IPS DF 4.7 (cell line): ENCODE measurements at regions not wholly inside any gene's neighbourhood (a gene's known extent, or its start where the extent isn't known, plus 50 kb on each side); places are given as distances from the start of the nearest gene placed in this dataset.

Experiments
- DNase-seq: peaks from one replicate; pipeline ENCODE4 v3.0.0-alpha.2; 2013; ENCODE audit warnings: low spot score; ENCODE audit errors: extremely low read depth

- DNase-seq, result no peak
These were observed 52.3 kb upstream of the ROBO1 start for GRCh38 chr3:79820089-79820488.

DNA sequence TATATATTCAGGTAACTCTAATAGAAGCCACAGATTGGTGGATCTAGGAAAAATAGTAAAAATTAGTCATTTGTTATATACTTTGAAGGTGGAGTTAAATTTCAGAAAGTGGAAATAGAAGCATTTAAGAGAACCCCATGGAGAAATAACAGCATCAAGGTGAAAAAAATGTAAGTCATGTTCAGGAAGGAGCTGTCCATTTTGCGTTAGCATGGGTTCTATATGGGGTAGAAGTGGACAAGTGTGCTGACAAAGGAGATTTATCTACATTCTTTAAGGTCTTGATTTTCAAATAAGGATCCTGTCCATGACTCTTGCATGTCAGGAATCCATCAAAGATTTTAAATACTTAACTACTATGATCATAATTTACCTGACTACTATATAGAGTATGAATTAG lies 50.2 kb upstream of the ROBO1 start:
- no peak for DNase-seq
